ENCODE measurements at regions not wholly inside any gene's neighbourhood (a gene's known extent, or its start where the extent isn't known, plus 50 kb on each side); places are given as distances from the start of the nearest gene placed in this dataset.

DNA sequence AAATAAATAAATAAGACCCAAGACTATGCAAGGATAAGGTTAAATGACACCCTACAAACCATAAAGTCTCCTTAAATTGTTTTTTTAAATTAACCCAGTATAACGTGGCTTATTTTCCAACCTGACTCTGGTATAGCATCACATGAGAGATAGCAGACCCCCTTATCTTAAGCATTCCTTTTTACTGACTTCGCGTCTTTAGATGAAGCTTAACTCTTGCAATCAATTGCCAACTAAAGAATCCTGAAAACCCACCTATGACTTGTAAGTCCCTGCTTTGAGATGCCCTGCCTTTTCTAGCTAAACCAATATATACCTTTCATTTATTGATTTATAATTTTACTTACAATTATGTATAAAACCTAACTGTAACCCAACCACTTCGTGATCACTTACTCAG is 57.1 kb upstream of the RAB12 start:
- in situ Hi-C loops (cut with MboI; ENCODE audit: low sequenced_read_pairs in 4 of 4): no loop called here
- intact Hi-C loops (cut with DNase I; ENCODE audit: low total_unique reads): no loop called here
- Histone ChIP-seq H3K27ac (no peak overlapping the region), H3K27me3 (no peaks in the 10 kb centered on the region), H3K36me3 (no peaks in the 10 kb centered on the region), H3K4me1 (no peaks in the 10 kb centered on the region), H3K4me3 (no peak overlapping the region), H3K9me3 (no peaks in the 10 kb centered on the region)
- TF ChIP-seq, protein P1, sequence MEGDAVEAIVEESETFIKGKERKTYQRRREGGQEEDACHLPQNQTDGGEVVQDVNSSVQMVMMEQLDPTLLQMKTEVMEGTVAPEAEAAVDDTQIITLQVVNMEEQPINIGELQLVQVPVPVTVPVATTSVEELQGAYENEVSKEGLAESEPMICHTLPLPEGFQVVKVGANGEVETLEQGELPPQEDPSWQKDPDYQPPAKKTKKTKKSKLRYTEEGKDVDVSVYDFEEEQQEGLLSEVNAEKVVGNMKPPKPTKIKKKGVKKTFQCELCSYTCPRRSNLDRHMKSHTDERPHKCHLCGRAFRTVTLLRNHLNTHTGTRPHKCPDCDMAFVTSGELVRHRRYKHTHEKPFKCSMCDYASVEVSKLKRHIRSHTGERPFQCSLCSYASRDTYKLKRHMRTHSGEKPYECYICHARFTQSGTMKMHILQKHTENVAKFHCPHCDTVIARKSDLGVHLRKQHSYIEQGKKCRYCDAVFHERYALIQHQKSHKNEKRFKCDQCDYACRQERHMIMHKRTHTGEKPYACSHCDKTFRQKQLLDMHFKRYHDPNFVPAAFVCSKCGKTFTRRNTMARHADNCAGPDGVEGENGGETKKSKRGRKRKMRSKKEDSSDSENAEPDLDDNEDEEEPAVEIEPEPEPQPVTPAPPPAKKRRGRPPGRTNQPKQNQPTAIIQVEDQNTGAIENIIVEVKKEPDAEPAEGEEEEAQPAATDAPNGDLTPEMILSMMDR (IDR thresholded peaks at IDR 0.05 in 4 of 5, conservative IDR thresholded peaks at IDR 0.05 in 1 of 5): no peak
- no peak for TF ChIP-seq POLR2A (IDR thresholded peaks at IDR 0.05)
- no peak for DNase-seq
- ATAC-seq: no peak

- no peak for TF ChIP-seq POLR2A (IDR thresholded peaks at IDR 0.05)
These were observed 54.9 kb upstream of the RAB12 start for GRCh38 chr18:8554354-8554753.

DNA sequence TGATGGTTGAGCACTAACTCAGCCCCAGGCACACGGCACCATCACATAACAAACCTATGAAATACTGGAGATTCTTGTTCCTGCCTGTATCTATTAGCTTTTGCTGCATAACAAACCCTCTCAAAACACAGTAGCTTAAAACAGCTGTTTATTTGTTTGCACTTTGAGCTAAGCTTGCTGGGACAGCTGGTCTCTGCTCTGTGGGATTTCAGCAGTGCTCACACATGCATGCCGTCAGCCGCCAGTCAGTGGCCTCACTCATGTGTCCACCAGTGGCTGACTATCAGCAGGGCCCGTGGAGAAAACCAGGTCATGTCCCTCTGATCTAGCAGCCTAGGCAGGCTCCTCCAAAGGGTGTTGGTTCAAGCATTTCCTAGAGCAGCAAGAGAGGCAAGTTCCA is 52.8 kb upstream of the RAB12 start:
- in situ Hi-C loops (cut with MboI; ENCODE audit: low sequenced_read_pairs in 4 of 4): no loop called here
- DNase-seq (no peak), ATAC-seq (no peak)
- TF ChIP-seq POLR2A (IDR thresholded peaks at IDR 0.05): no peak
- TF ChIP-seq, protein P1 (IDR thresholded peaks at IDR 0.05 in 4 of 5, conservative IDR thresholded peaks at IDR 0.05 in 1 of 5): no peak
- Histone ChIP-seq H3K27me3 (no peaks in the 10 kb centered on the region), H3K4me1 (peaks cover 0 to 4% of the 10 kb centered on the region in 2 donors), H3K27ac (no peak overlapping the region), H3K36me3 (no peaks in the 10 kb centered on the region), H3K9me3 (no peaks in the 10 kb centered on the region), H3K4me3 (no peak overlapping the region)
- intact Hi-C loops (cut with DNase I; ENCODE audit: low total_unique reads): no loop called here

More at GRCh38 chr18:8554354-8554753, 54.9 kb upstream of the RAB12 start:
- intact Hi-C loops (cut with DNase I; ENCODE audit: low total_unique reads) (no loop called here), in situ Hi-C loops (cut with MboI; ENCODE audit: low sequenced_read_pairs in 4 of 4) (no loop called here)
- Histone ChIP-seq H3K27me3 (no peaks in the 10 kb centered on the region), H3K36me3 (no peaks in the 10 kb centered on the region), H3K27ac (no peak overlapping the region), H3K4me3 (no peak overlapping the region), H3K4me1 (no peaks in the 10 kb centered on the region), H3K9me3 (no peaks in the 10 kb centered on the region)
- DNase-seq (no peak), ATAC-seq (no peak)

Measured in gastrocnemius medialis (tissue), 4 donors.